ENCODE measurements at regions not wholly inside any gene's neighbourhood (a gene's known extent, or its start where the extent isn't known, plus 50 kb on each side); places are given as distances from the start of the nearest gene placed in this dataset.

- Histone ChIP-seq H3K4me1 (replicated peaks in 1 of 2) (no peaks in the 10 kb centered on the region), H3K27ac (no peak overlapping the region), H3K4me3 (no peak overlapping the region), H3K36me3 (replicated peaks in 1 of 2) (no peaks in the 10 kb centered on the region), H3K27me3 (no peaks in the 10 kb centered on the region), H3K9me3 (replicated peaks in 1 of 3) (no peaks in the 10 kb centered on the region)
- no peak for DNase-seq
- no peak for TF ChIP-seq POLR2A (IDR thresholded peaks at IDR 0.05)
- no peak for TF ChIP-seq CTCF (IDR thresholded peaks at IDR 0.05)
- intact Hi-C loops (cut with DNase I), result no loop called here
- 44 to 79% (median 51%) methylated on average over 1 to 2 of the region's 2 CpGs for WGBS, 4 donors
Observed at GRCh38 chr19:28319227-28319626, 893.7 kb downstream of the UQCRFS1 start.

GRCh38 chr19:28318469-28319179, 894.3 kb downstream of the UQCRFS1 start:
- no peaks in the 10 kb centered on the region for H3K36me3 ChIP-seq (replicated peaks in 1 of 2)
- intact Hi-C loops (cut with DNase I), result no loop called here
- no peaks in the 10 kb centered on the region for H3K27me3 ChIP-seq
- no peaks in the 10 kb centered on the region for H3K9me3 ChIP-seq (replicated peaks in 1 of 3)
- 66 to 71% (median 68%) methylated on average over 6 to 9 of the region's 9 CpGs for WGBS, 4 donors
- no peaks in the 10 kb centered on the region for H3K4me1 ChIP-seq (replicated peaks in 1 of 2)
- DNase-seq, result no peak
- no peak for TF ChIP-seq CTCF (IDR thresholded peaks at IDR 0.05)
- TF ChIP-seq POLR2A (IDR thresholded peaks at IDR 0.05), result no peak
- H3K4me3 ChIP-seq, result no peak overlapping the region
- no peak overlapping the region for H3K27ac ChIP-seq

DNA sequence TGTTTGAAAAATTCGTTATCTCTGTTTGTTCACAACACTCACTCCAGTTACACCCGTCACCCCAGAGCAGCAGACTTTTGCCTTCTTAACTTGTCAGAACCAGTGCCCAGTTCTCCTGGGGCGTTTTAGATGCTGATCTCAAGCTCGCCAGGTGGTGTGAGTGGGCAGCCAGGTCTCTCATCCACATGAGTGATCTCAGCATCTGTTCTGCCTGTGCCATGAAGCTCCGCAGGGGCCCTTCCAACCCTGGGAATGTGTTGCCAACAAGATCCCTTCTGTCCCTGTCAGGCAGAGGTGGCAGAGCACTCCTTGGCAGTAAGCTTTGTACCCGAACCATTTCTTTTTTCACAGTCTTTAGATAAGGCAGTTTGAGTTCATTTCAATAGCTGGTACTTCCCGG, 896.5 kb downstream of the UQCRFS1 start:
- DNase-seq, result no peak
- intact Hi-C loops (cut with DNase I), result no loop called here
- H3K9me3 ChIP-seq (replicated peaks in 1 of 3), result no peaks in the 10 kb centered on the region
- H3K36me3 ChIP-seq (replicated peaks in 1 of 2), result no peaks in the 10 kb centered on the region
- H3K27me3 ChIP-seq, result no peaks in the 10 kb centered on the region
- WGBS, 4 donors, result 69 to 82% (median 76%) methylated on average over 7 of the region's 7 CpGs
- no peak overlapping the region for H3K27ac ChIP-seq
- H3K4me1 ChIP-seq (replicated peaks in 1 of 2), result no peaks in the 10 kb centered on the region
- no peak for TF ChIP-seq POLR2A (IDR thresholded peaks at IDR 0.05)
- no peak for TF ChIP-seq CTCF (IDR thresholded peaks at IDR 0.05)
- H3K4me3 ChIP-seq, result no peak overlapping the region

DNA sequence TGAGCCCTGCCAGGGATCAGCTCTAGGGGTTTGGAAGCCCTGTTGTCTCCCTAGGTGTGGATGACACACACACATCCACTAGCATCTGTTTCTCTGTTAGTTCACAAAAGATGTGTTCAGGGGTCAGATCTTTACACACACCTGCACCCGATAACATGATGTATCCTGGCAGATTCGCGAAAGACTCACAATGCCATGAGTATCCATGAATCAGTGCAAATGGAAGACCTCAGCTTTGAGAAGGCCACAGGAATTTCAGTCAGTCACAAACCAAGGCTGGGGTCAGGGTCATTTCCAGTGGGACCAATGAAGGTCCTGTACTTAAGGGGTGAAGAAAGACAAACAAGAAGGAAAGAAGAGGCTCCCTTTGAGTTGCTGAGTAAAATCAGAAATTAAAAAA, 898.2 kb downstream of the UQCRFS1 start:
- Histone ChIP-seq H3K9me3 (replicated peaks in 1 of 3) (no peaks in the 10 kb centered on the region), H3K27ac (no peak overlapping the region), H3K36me3 (replicated peaks in 1 of 2) (no peaks in the 10 kb centered on the region), H3K4me1 (replicated peaks in 1 of 2) (no peaks in the 10 kb centered on the region), H3K4me3 (no peak overlapping the region), H3K27me3 (no peaks in the 10 kb centered on the region)
- intact Hi-C loops (cut with DNase I), result no loop called here
- DNase-seq, result no peak
- TF ChIP-seq CTCF (IDR thresholded peaks at IDR 0.05) (no peak), POLR2A (IDR thresholded peaks at IDR 0.05) (no peak)
- WGBS, 4 donors, result 52 to 83% (median 81%) methylated on average over 3 of the region's 3 CpGs
